Erythroblast (primary cell): ENCODE measurements at regions not wholly inside any gene's neighbourhood (a gene's known extent, or its start where the extent isn't known, plus 50 kb on each side); places are given as distances from the start of the nearest gene placed in this dataset.

Experiments
- GATA1 ChIP-seq: IDR thresholded peaks from 2 replicates; pipeline ENCODE4 v1.6.1; 2011; ENCODE audit warnings: low read depth, mild to moderate bottlenecking, control low read depth, low read length, moderate library complexity
- POLR2A ChIP-seq: IDR thresholded peaks from 2 replicates; pipeline ENCODE4 v1.6.1; 2011; ENCODE audit warnings: mild to moderate bottlenecking, low read length

DNA sequence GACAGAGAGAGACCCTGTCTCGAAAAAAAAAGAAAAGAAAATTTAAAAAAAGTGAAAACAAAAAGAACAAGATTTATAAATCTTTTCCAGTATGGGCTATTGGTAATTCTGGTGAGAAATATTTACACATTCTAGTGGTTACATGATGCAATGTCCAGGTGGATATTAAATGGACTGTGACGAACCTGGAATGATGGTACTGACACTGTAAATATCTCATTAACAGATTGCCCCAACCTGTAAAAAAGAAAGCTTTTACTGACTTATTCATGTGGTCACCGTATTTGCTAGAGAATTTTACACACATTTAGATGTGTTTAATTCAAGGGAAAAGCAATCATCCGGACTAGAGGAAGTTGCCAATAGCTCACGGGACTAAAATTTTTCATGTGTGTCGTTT, 162.1 kb upstream of the LRIG1 start:
- TF ChIP-seq POLR2A (no peak), GATA1 (no peak)
